K562 (cell line): ENCODE measurements at regions not wholly inside any gene's neighbourhood (a gene's known extent, or its start where the extent isn't known, plus 50 kb on each side); places are given as distances from the start of the nearest gene placed in this dataset.

Source experiments
- ATAC-seq: fragments of 200-7000 bp; cut with Tn5 transposase; 3 replicates; pipeline ENCODE4 v1.9.1; 2020; ENCODE audit warnings: moderate library complexity
- BruUV-seq: library from RNA; stranded (reverse); fragments of 400-500 nt; replicated peaks from 2 replicates; lab custom pipeline; 2021; lab: Mats Ljungman, UMichigan
- CTCF ChIA-PET: fragments of 300-600 bp; formaldehyde crosslinking; extraction: SDS; loops from one replicate; lab custom pipeline; 2021; ENCODE audit warnings: low intra/inter-chr PET ratio; lab: Yijun Ruan, JAX
- POLR2A ChIA-PET: fragments of 300-600, 350-650 bp; sonication (Branson Sonifier 250); formaldehyde crosslinking; extraction: SDS; loops from one replicate; lab custom pipeline; 2021; ENCODE audit warnings: antibody characterized with exemption, inconsistent platforms; lab: Yijun Ruan, JAX
- DNase-seq, 4 experiments: peaks; one replicate each; pipeline versions ENCODE4 v3.0.0 to v3.0.0-alpha.2; 2011 to 2018; ENCODE audit warnings: low spot score in 3 of 4, mixed read lengths in 3 of 4; ENCODE audit errors: extremely low read depth in 1 of 4
- FAIRE-seq: peaks from 2 replicates; lab custom pipeline; 2011; peaks lifted over from hg19 to GRCh38; lab: Jason Lieb, UNC
- H2AFZ ChIP-seq: 2 replicates; pipeline ENCODE4 v1.6.0; 2011; ENCODE audit warnings: low read depth, low read length, control low read depth, inconsistent platforms
- H3K27ac ChIP-seq: fragments of 200-600 bp; 3 replicates; pipeline ENCODE4 v1.8.0; 2011; ENCODE audit warnings: low read depth, mild to moderate bottlenecking, control low read depth, inconsistent platforms, low read length, moderate library complexity, mixed read lengths; ENCODE audit errors: extremely low read depth
- H3K27me3 ChIP-seq, 2 experiments: fragments of 300-600 bp in 1 of 2; 2 replicates in 1 of 2; 3 replicates in 1 of 2; pipeline versions ENCODE4 v1.6.0 to v1.8.0; 2011; ENCODE audit warnings: inconsistent platforms in 2 of 2, low read length in 2 of 2, mild to moderate bottlenecking in 1 of 2, mixed read lengths in 1 of 2, moderate library complexity in 1 of 2; ENCODE audit not compliant: control insufficient read depth in 2 of 2, insufficient read depth in 2 of 2
- H3K36me3 ChIP-seq: fragments of 300-600 bp; 3 replicates; pipeline ENCODE4 v1.8.0; 2011; ENCODE audit warnings: mild to moderate bottlenecking, low read length, inconsistent platforms; ENCODE audit not compliant: control insufficient read depth, insufficient read depth
- H3K4me1 ChIP-seq, 2 experiments: fragments of 200-600 bp in 1 of 2; replicated peaks in 1 of 2; 2 replicates in 1 of 2; 3 replicates in 1 of 2; pipeline versions ENCODE4 v1.5.1 to v1.8.0; 2011; ENCODE audit warnings: inconsistent platforms in 2 of 2, low read length in 2 of 2, mild to moderate bottlenecking in 1 of 2, mixed read lengths in 1 of 2, moderate library complexity in 1 of 2; ENCODE audit not compliant: control insufficient read depth in 2 of 2, insufficient read depth in 2 of 2
- H3K4me2 ChIP-seq: 2 replicates; pipeline ENCODE4 v1.6.1; 2011; ENCODE audit warnings: low read length, control low read depth, inconsistent platforms, mixed read lengths; ENCODE audit not compliant: insufficient read depth
- H3K4me3 ChIP-seq: fragments of 200-600 bp; sonication (generic), shearing (Covaris generic); 2 replicates; pipeline ENCODE4 v1.5.1; 2016; ENCODE audit warnings: control low read depth, inconsistent platforms
- H3K79me2 ChIP-seq: fragments of 200-600 bp; 3 replicates; pipeline ENCODE4 v1.8.0; 2011; ENCODE audit warnings: low read length, inconsistent platforms; ENCODE audit not compliant: control insufficient read depth, insufficient read depth
- H3K9ac ChIP-seq, 2 experiments: 2 replicates each; pipeline versions ENCODE4 v1.6.0 to v1.6.1; 2011; ENCODE audit warnings: low read depth in 2 of 2, low read length in 2 of 2, control low read depth in 1 of 2, inconsistent platforms in 1 of 2, mild to moderate bottlenecking in 1 of 2, mixed read lengths in 1 of 2; ENCODE audit not compliant: insufficient read depth in 1 of 2
- H3K9me1 ChIP-seq: one replicate; pipeline ENCODE4 v1.6.0; 2011; ENCODE audit warnings: inconsistent platforms, mild to moderate bottlenecking, low read length, moderate library complexity; ENCODE audit not compliant: control insufficient read depth, insufficient read depth
- H3K9me3 ChIP-seq: replicated peaks from 2 replicates; pipeline ENCODE4 v1.5.1; 2011; ENCODE audit warnings: low read depth, low read length, inconsistent platforms; ENCODE audit not compliant: control insufficient read depth, insufficient read depth
- H4K20me1 ChIP-seq: replicated peaks from 2 replicates; pipeline ENCODE4 v1.6.1; 2011; ENCODE audit warnings: low read length, inconsistent platforms, mixed read lengths; ENCODE audit not compliant: control insufficient read depth, insufficient read depth
- E2F3 ChIP-seq: fragments of 250-450 bp; sonication (Bioruptor Pico); IDR thresholded peaks from 2 replicates; pipeline ENCODE4 v1.4.0; 2020; ENCODE audit warnings: mild to moderate bottlenecking
- ERF ChIP-seq: fragments of 450-650 bp; formaldehyde crosslinking; IDR thresholded peaks from 2 replicates; pipeline ENCODE4 v1.4.0; 2020; ENCODE audit warnings: mild to moderate bottlenecking, mixed read lengths
- FOXK2 ChIP-seq, 2 experiments: fragments of 450-650 bp; IDR thresholded peaks in 1 of 2; conservative IDR thresholded peaks in 1 of 2; 2 replicates each; pipeline ENCODE4 v1.6.1; 2016; ENCODE audit warnings: low read depth in 2 of 2, mild to moderate bottlenecking in 1 of 2
- GABPB1 ChIP-seq: sonication (generic); formaldehyde crosslinking; IDR thresholded peaks from 2 replicates; pipeline ENCODE4 v1.8.0; 2022; ENCODE audit warnings: mild to moderate bottlenecking, missing genetic modification reagents
- GTF2B ChIP-seq: IDR thresholded peaks from 2 replicates; pipeline ENCODE4 v1.6.1; 2011; ENCODE audit not compliant: insufficient read length; ENCODE audit errors: extremely low read depth
- HMG20A ChIP-seq: fragments of 450-650 bp; formaldehyde crosslinking; conservative IDR thresholded peaks from 2 replicates; pipeline ENCODE4 v1.4.0; 2020; ENCODE audit warnings: mild to moderate bottlenecking, mixed read lengths
- MAX ChIP-seq: sonication (generic); formaldehyde crosslinking; IDR thresholded peaks from 2 replicates; pipeline ENCODE4 v1.9.0; 2022; ENCODE audit warnings: mild to moderate bottlenecking, missing genetic modification reagents
- PRDM10 ChIP-seq: fragments of 450-650 bp; IDR thresholded peaks from 2 replicates; pipeline ENCODE4 v1.6.1; 2018; ENCODE audit not compliant: partially characterized antibody
- SMARCE1 ChIP-seq: fragments of 450-650 bp; IDR thresholded peaks from 2 replicates; pipeline ENCODE4 v1.7.1; 2016; ENCODE audit warnings: mild to moderate bottlenecking
- TCFL5 ChIP-seq: fragments of 250-450 bp; sonication (Bioruptor Pico); conservative IDR thresholded peaks from 2 replicates; pipeline ENCODE4 v1.6.1; 2021; ENCODE audit warnings: mild to moderate bottlenecking, moderate library complexity, matching md5 sums
- TGIF2 ChIP-seq: sonication (generic); formaldehyde crosslinking; IDR thresholded peaks from 2 replicates; pipeline ENCODE4 v1.8.1; 2022; ENCODE audit warnings: mild to moderate bottlenecking, missing genetic modification reagents, moderate library complexity
- ZNF121 ChIP-seq: sonication (generic); formaldehyde crosslinking; conservative IDR thresholded peaks from 2 replicates; pipeline ENCODE4 v1.8.0; 2022; ENCODE audit warnings: missing genetic modification reagents
- WGBS: fragments of 100-300 bp; shearing (Covaris generic); methylation state at CpG from one replicate; pipeline ENCODE4 v1.1.6; 2016; ENCODE audit warnings: low coverage, mixed read lengths; ENCODE audit not compliant: insufficient coverage; ENCODE audit errors: missing lambda C conversion rate; 5-methylcytosine and 5-hydroxymethylcytosine counted together
- in situ Hi-C: fragments of 300-500 bp; cut with MboI; formaldehyde crosslinking; loops from 4 replicates; pipeline ENCODE4 v1.15.0; 2018; ENCODE audit warnings: inconsistent platforms, mixed read lengths
- intact Hi-C: fragments of 100-400 bp; cut with micrococcal nuclease; formaldehyde crosslinking; loops from 2 replicates; pipeline ENCODE4 v1.14.2; 2022

GRCh38 chr12:130220706-130221100 lies 58.4 kb downstream of the FZD10 start:
- Histone ChIP-seq H3K4me3 (no peak overlapping the region), H2AFZ (no peak overlapping the region), H3K36me3 (no peaks in the 10 kb centered on the region), H3K79me2 (no peaks in the 10 kb centered on the region), H4K20me1 (no peaks in the 10 kb centered on the region), H3K9me1 (no peaks in the 10 kb centered on the region), H3K27ac (no peak overlapping the region), H3K4me1 (no peaks in the 10 kb centered on the region), H3K9me3 (no peaks in the 10 kb centered on the region), H3K9ac (no peak overlapping the region), H3K4me2 (no peak overlapping the region), H3K27me3 (peaks cover 3 to 21% of the 10 kb centered on the region in 2 experiments; a peak in 2 of 5 replicates)
- FAIRE-seq (no peak), DNase-seq (no peak), ATAC-seq (no peak)
- TF ChIP-seq TCFL5 (no peak), SMARCE1 (no peak), TGIF2 (CRISPR knock-in tag) (no peak)
- ChIA-PET CTCF (interaction anchor here (0.6 kb wide), 1 partner anchor 37 kb away, joined by 4 read pairs; no protein-coding TSS in a partner anchor), POLR2A (no interaction called here)
- in situ Hi-C loops, result no loop called here
- intact Hi-C loops, result no loop called here
- WGBS, result 0% methylated on average over 5 of the region's 9 CpGs
- no TSS peak for BruUV-seq

- ATAC-seq, result no peak
- no TSS peak for BruUV-seq
- intact Hi-C loops, result no loop called here
- in situ Hi-C loops, result no loop called here
- no peak overlapping the region for H3K9ac ChIP-seq
- no peak overlapping the region for H2AFZ ChIP-seq
- H3K9me3 ChIP-seq, result no peaks in the 10 kb centered on the region
- WGBS, result under 1% methylated on average over 23 of the region's 23 CpGs
- no peaks in the 10 kb centered on the region for H3K36me3 ChIP-seq
- no peaks in the 10 kb centered on the region for H3K4me1 ChIP-seq
- H4K20me1 ChIP-seq, result no peaks in the 10 kb centered on the region
- H3K27me3 ChIP-seq, result peaks cover 3 to 8% of the 10 kb centered on the region in 2 experiments; a peak in 1 of 5 replicates
- H3K79me2 ChIP-seq, result no peaks in the 10 kb centered on the region
- ChIA-PET POLR2A (no interaction called here), CTCF (no interaction called here)
- no peak overlapping the region for H3K27ac ChIP-seq
- H3K9me1 ChIP-seq, result no peaks in the 10 kb centered on the region
- FAIRE-seq, result no peak
- H3K4me3 ChIP-seq, result no peak overlapping the region
- no peak for DNase-seq
- H3K4me2 ChIP-seq, result no peak overlapping the region
- TF ChIP-seq ZNF121 (CRISPR knock-in tag), result no peak
- no peak for TF ChIP-seq GABPB1 (CRISPR knock-in tag)
- TF ChIP-seq ERF, result no peak
- TF ChIP-seq E2F3 (CRISPR knock-in tag), result no peak
- no peak for TF ChIP-seq HMG20A (CRISPR knock-in tag)
- no peak for TF ChIP-seq PRDM10
- no peak for TF ChIP-seq FOXK2 (conservative IDR thresholded peaks at IDR 0.05 in 1 of 2, IDR thresholded peaks at IDR 0.05 in 1 of 2; ENCODE audit: low read depth in 2 of 2)
- no peak for TF ChIP-seq MAX (CRISPR knock-in tag)
- no peak for TF ChIP-seq GTF2B
These were observed 60.4 kb downstream of the FZD10 start for GRCh38 chr12:130222519-130223218.
